Thoracic aorta (tissue), 2 donors: ENCODE measurements at regions not wholly inside any gene's neighbourhood (a gene's known extent, or its start where the extent isn't known, plus 50 kb on each side); places are given as distances from the start of the nearest gene placed in this dataset.

ENCODE experiments used
- ATAC-seq: fragments of 150-250 bp; one replicate; pipeline ENCODE4 v1.8.0; 2017; ENCODE audit warnings: low read depth; ENCODE audit not compliant: insufficient number of reproducible peaks, low FRiP score
- DNase-seq: peaks from one replicate; pipeline ENCODE4 v3.0.0-alpha.2; 2020; ENCODE audit warnings: low spot score
- H3K27ac ChIP-seq, 2 donors: fragments of 200-600 bp; sonication (generic); 1 replicate in 1 of 2; 2 replicates in 1 of 2; pipeline ENCODE4 v1.5.1; 2016; ENCODE audit warnings: mild to moderate bottlenecking in 2 of 2, moderate library complexity in 2 of 2
- H3K27me3 ChIP-seq: fragments of 200-600 bp; sonication (generic); replicated peaks from 2 replicates; pipeline ENCODE4 v1.6.0; 2016; ENCODE audit warnings: mild to moderate bottlenecking; ENCODE audit not compliant: insufficient read depth
- H3K36me3 ChIP-seq: fragments of 200-600 bp; sonication (generic); one replicate; pipeline ENCODE4 v1.5.1; 2016
- H3K4me1 ChIP-seq, 2 donors: fragments of 200-600 bp; sonication (generic); 1 replicate in 1 of 2; 2 replicates in 1 of 2; pipeline versions ENCODE4 v1.5.1 to v1.6.0; 2016; ENCODE audit warnings: low read depth in 2 of 2, mild to moderate bottlenecking in 1 of 2; ENCODE audit not compliant: control insufficient read depth in 1 of 2
- H3K4me3 ChIP-seq: fragments of 200-600 bp; sonication (generic); 2 replicates; pipeline ENCODE4 v1.5.1; 2016; ENCODE audit warnings: mild to moderate bottlenecking
- H3K9me3 ChIP-seq: fragments of 200-600 bp; sonication (generic); 2 replicates; pipeline ENCODE4 v1.5.1; 2016
- TF ChIP-seq, protein P1 (sequence below): fragments of 200-600 bp; sonication (generic); IDR thresholded peaks from one replicate; pipeline ENCODE4 v1.5.1; 2019; ENCODE audit warnings: antibody characterized with exemption

DNA sequence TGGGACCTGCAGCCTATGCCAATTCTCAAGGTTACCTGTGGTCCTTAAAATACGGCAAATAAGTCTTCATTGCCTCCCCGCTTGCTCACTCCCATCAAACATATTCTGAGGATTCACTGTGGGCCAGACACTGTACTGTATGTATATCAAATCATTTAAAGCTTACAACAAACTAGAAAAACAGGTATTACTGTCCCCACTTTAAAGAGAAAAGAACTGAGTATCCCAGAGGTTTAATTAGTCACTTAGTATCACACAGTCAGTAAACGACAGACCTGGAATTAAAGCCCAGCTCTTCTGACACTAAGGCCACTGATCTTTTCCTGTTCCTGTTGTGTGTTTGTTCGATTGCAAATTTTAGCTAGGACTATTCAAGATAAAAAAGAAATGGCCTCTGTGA lies 248.2 kb downstream of the ACTL7B start:
- H3K9me3 ChIP-seq = no peaks in the 10 kb centered on the region
- ATAC-seq (no peak), DNase-seq (no peak)
- H3K36me3 ChIP-seq = no peaks in the 10 kb centered on the region
- H3K27ac ChIP-seq = no peak overlapping the region
- no peaks in the 10 kb centered on the region for H3K27me3 ChIP-seq
- H3K4me3 ChIP-seq = no peak overlapping the region
- TF ChIP-seq, protein P1, sequence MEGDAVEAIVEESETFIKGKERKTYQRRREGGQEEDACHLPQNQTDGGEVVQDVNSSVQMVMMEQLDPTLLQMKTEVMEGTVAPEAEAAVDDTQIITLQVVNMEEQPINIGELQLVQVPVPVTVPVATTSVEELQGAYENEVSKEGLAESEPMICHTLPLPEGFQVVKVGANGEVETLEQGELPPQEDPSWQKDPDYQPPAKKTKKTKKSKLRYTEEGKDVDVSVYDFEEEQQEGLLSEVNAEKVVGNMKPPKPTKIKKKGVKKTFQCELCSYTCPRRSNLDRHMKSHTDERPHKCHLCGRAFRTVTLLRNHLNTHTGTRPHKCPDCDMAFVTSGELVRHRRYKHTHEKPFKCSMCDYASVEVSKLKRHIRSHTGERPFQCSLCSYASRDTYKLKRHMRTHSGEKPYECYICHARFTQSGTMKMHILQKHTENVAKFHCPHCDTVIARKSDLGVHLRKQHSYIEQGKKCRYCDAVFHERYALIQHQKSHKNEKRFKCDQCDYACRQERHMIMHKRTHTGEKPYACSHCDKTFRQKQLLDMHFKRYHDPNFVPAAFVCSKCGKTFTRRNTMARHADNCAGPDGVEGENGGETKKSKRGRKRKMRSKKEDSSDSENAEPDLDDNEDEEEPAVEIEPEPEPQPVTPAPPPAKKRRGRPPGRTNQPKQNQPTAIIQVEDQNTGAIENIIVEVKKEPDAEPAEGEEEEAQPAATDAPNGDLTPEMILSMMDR = no peak
- H3K4me1 ChIP-seq = no peaks in the 10 kb centered on the region

DNA sequence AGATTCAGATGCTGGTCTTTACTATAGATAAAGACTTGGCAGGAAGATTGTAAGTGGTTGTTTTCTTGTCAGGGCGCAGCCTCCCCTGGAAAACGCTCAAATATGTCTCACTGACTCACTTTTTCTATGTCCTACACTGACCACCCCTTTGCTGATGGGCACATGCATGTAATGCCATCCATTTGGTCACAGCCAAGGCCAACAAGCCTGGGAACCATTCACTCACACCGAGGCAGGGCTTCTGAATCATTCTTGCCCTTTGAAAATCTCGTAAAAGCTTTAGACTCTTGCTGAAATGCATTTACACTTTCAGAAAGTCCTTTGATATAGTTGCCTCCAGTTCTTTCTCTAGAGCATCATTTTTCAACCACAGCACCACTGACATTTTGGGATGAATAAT lies 249.4 kb downstream of the ACTL7B start:
- Histone ChIP-seq H3K36me3 (no peaks in the 10 kb centered on the region), H3K4me1 (no peaks in the 10 kb centered on the region), H3K4me3 (no peak overlapping the region), H3K9me3 (no peaks in the 10 kb centered on the region), H3K27ac (no peak overlapping the region), H3K27me3 (no peaks in the 10 kb centered on the region)
- no peak for DNase-seq
- TF ChIP-seq, protein P1 = no peak
- ATAC-seq = no peak

DNA sequence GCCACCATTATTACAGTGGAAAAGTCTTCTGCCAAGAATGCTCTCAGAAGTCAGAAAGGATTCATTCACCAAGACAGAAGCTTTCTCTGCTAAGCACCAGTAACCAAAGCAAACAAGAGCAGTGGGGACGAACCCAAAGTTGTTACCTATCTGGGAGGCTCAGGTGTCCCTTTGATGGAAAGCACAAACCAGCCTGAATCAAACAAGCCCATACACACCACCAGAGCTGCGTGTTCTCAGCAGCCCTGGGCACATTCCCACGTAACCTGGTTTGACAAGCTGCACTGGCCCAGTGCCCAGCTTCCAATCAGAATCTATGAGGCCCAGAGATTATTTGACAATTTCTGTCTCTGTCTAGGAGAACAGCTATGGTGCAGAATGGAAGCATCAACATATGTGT lies 252.6 kb downstream of the ACTL7B start:
- TF ChIP-seq, protein P1 = no peak
- Histone ChIP-seq H3K27me3 (no peaks in the 10 kb centered on the region), H3K4me3 (no peak overlapping the region), H3K27ac (no peak overlapping the region), H3K9me3 (no peaks in the 10 kb centered on the region), H3K4me1 (no peaks in the 10 kb centered on the region), H3K36me3 (no peaks in the 10 kb centered on the region)
- no peak for ATAC-seq
- DNase-seq = no peak

DNA sequence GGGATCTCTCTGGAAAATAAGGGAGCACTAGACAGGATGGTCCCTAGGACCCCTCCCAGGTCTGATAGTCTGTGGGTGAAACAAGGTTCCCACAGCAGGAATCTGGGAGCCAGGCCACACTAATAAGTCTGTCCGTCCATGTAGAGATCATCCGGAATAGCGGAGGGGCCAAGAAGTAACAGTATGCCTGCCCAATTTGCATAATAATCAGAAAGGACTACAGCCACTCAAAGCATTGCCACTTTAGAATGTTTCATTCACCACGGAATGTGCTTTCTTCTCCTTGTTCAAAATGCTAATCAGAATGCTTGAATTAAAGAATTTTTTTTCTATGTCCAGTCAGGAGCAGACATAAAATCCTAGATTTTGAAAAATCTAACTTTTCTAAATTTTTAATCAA lies 254.9 kb downstream of the ACTL7B start:
- H3K27me3 ChIP-seq = no peaks in the 10 kb centered on the region
- TF ChIP-seq, protein P1 = no peak
- ATAC-seq (no peak), DNase-seq (no peak)
- no peak overlapping the region for H3K27ac ChIP-seq
- H3K4me3 ChIP-seq = no peak overlapping the region
- H3K9me3 ChIP-seq = no peaks in the 10 kb centered on the region
- H3K36me3 ChIP-seq = no peaks in the 10 kb centered on the region
- no peaks in the 10 kb centered on the region for H3K4me1 ChIP-seq

DNA sequence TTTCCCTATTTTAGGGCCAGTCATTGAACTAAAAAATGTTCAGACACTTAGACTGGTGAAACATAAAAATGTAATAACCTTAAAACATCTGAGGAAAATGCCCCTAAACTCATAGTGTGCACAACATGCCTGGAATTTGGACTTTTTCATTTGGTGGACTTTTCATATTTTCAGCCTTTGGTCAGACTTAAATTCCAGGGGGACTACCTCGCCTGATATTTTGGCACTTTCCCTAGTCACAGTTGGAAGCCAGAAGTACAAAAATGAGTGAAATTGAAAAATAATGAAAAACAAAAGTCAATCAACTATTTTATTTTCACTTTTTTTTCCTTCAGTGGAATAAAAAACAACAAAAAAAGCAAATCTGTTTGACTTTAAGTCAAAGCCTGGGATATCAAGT lies 256.2 kb downstream of the ACTL7B start:
- no peaks in the 10 kb centered on the region for H3K27me3 ChIP-seq
- no peaks in the 10 kb centered on the region for H3K4me1 ChIP-seq
- H3K27ac ChIP-seq = no peak overlapping the region
- DNase-seq = no peak
- no peak overlapping the region for H3K4me3 ChIP-seq
- ATAC-seq = no peak
- H3K36me3 ChIP-seq = no peaks in the 10 kb centered on the region
- TF ChIP-seq, protein P1 = no peak
- no peaks in the 10 kb centered on the region for H3K9me3 ChIP-seq
